WTC11 (cell line): ENCODE measurements at regions not wholly inside any gene's neighbourhood (a gene's known extent, or its start where the extent isn't known, plus 50 kb on each side); places are given as distances from the start of the nearest gene placed in this dataset.

Source experiments
- ATAC-seq: fragments of 200-7000 bp; cut with Tn5 transposase; 2 replicates; pipeline ENCODE4 v1.10.0; 2021; ENCODE audit warnings: mild to moderate bottlenecking, moderate library complexity
- CTCF ChIA-PET: fragments of 300-600 bp; sonication (Branson Sonifier 250); formaldehyde crosslinking; loops from one replicate; lab custom pipeline; 2021; ENCODE audit warnings: antibody characterized with exemption; lab: Charles Lee
- POLR2A ChIA-PET: fragments of 350-600 bp; sonication (Branson Sonifier 250); formaldehyde crosslinking; loops from one replicate; lab custom pipeline; 2021; ENCODE audit warnings: antibody characterized with exemption; lab: Charles Lee
- DNase-seq: peaks from one replicate; pipeline ENCODE4 v3.0.0; 2021; ENCODE audit warnings: low spot score
- H3K27ac Mint-ChIP-seq: 2 replicates; pipeline ENCODE4 v1.8.0; 2021; ENCODE audit warnings: mixed read lengths
- H3K27me3 Mint-ChIP-seq: 2 replicates; pipeline ENCODE4 v1.8.0; 2021; ENCODE audit warnings: low read depth, mild to moderate bottlenecking, moderate library complexity, mixed read lengths
- H3K36me3 Mint-ChIP-seq: 2 replicates; pipeline ENCODE4 v1.8.0; 2021; ENCODE audit warnings: mixed read lengths
- H3K4me1 Mint-ChIP-seq: 2 replicates; pipeline ENCODE4 v1.8.0; 2022; ENCODE audit warnings: mixed read lengths
- H3K4me3 Mint-ChIP-seq: 2 replicates; pipeline ENCODE4 v1.8.0; 2021; ENCODE audit warnings: mild to moderate bottlenecking, moderate library complexity, mixed read lengths
- H3K9me3 Mint-ChIP-seq: 2 replicates; pipeline ENCODE4 v1.8.0; 2021; ENCODE audit warnings: mixed read lengths
- ESRRA ChIP-seq: sonication (generic); formaldehyde crosslinking; IDR thresholded peaks from 2 replicates; pipeline ENCODE4 v1.8.1; 2022; ENCODE audit warnings: mild to moderate bottlenecking, missing genetic modification reagents, borderline replicate concordance
- FOXP1 ChIP-seq: sonication (generic); formaldehyde crosslinking; IDR thresholded peaks from 2 replicates; pipeline ENCODE4 v1.8.0; 2022; ENCODE audit warnings: missing genetic modification reagents, mild to moderate bottlenecking, moderate library complexity, borderline replicate concordance
- GTF2I ChIP-seq: fragments of 250-450 bp; sonication (Bioruptor Pico); conservative IDR thresholded peaks from 2 replicates; pipeline ENCODE4 v1.4.0; 2021; ENCODE audit warnings: mild to moderate bottlenecking
- HMGA2 ChIP-seq: fragments of 250-450 bp; sonication (Bioruptor Pico); IDR thresholded peaks from 2 replicates; pipeline ENCODE4 v1.4.0; 2021; ENCODE audit warnings: mild to moderate bottlenecking, moderate library complexity
- JUN ChIP-seq: sonication (generic); formaldehyde crosslinking; IDR thresholded peaks from 2 replicates; pipeline ENCODE4 v1.8.0; 2023; ENCODE audit warnings: mild to moderate bottlenecking, missing genetic modification reagents
- MYBL2 ChIP-seq: sonication (generic); formaldehyde crosslinking; IDR thresholded peaks from 2 replicates; pipeline ENCODE4 v1.8.1; 2023; ENCODE audit warnings: mild to moderate bottlenecking, moderate library complexity, missing genetic modification reagents
- OVOL2 ChIP-seq: fragments of 250-450 bp; sonication (Bioruptor Pico); IDR thresholded peaks from 2 replicates; pipeline ENCODE4 v1.9.0; 2021; ENCODE audit warnings: mild to moderate bottlenecking, borderline replicate concordance
- RORB ChIP-seq: fragments of 250-450 bp; sonication (Bioruptor Pico); IDR thresholded peaks from 2 replicates; pipeline ENCODE4 v1.9.0; 2021; ENCODE audit warnings: mild to moderate bottlenecking
- TCF7 ChIP-seq: sonication (generic); formaldehyde crosslinking; IDR thresholded peaks from 2 replicates; pipeline ENCODE4 v1.8.0; 2022; ENCODE audit warnings: mild to moderate bottlenecking, low read depth, missing genetic modification reagents, moderate library complexity
- TEAD4 ChIP-seq: sonication (generic); formaldehyde crosslinking; IDR thresholded peaks from 2 replicates; pipeline ENCODE4 v1.8.0; 2022; ENCODE audit warnings: mild to moderate bottlenecking, missing genetic modification reagents
- TP53 ChIP-seq: sonication (generic); formaldehyde crosslinking; IDR thresholded peaks from 2 replicates; pipeline ENCODE4 v1.8.1; 2023; ENCODE audit warnings: mild to moderate bottlenecking, missing genetic modification reagents
- TF ChIP-seq, protein P1 (sequence below): sonication (generic); formaldehyde crosslinking; IDR thresholded peaks from 2 replicates; pipeline ENCODE4 v1.8.0; 2022; ENCODE audit warnings: missing genetic modification reagents
- TF ChIP-seq, protein P2 (sequence below): sonication (generic); formaldehyde crosslinking; IDR thresholded peaks from 2 replicates; pipeline ENCODE4 v1.8.0; 2022; ENCODE audit warnings: mild to moderate bottlenecking, missing genetic modification reagents
- TF ChIP-seq, protein P3 (sequence below): sonication (generic); formaldehyde crosslinking; IDR thresholded peaks from 2 replicates; pipeline ENCODE4 v1.8.1; 2023; ENCODE audit warnings: mild to moderate bottlenecking, missing genetic modification reagents
- TF ChIP-seq, protein P4 (sequence below): fragments of 200-600 bp; IDR thresholded peaks from 2 replicates; pipeline ENCODE4 v1.8.0; 2022; ENCODE audit warnings: antibody characterized with exemption
- TF ChIP-seq, protein P5 (sequence below): fragments of 250-450 bp; sonication (Bioruptor Pico); IDR thresholded peaks from 2 replicates; pipeline ENCODE4 v1.8.0; 2021; ENCODE audit warnings: mild to moderate bottlenecking
- TF ChIP-seq, protein P6 (sequence below): sonication (generic); formaldehyde crosslinking; IDR thresholded peaks from 2 replicates; pipeline ENCODE4 v1.8.1; 2023; ENCODE audit warnings: mild to moderate bottlenecking, missing genetic modification reagents

DNA sequence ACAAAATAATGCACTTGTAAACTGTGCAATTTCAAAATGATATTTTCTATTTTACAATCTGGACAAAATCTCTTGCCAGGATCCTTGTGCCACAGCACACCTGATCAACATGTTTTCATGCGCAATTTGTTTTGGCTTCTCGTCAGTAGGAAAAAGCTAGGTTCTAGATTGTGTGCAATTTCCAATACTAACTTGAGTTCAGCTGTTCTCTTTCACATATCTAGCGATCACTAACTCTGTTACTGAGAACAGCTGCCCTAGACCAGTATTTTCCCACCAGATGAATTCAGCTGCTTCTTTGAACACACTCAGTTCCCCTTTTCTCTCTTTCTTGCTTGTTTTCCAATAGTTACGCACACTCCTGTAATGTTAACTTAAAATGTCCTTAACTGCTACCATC is 131.2 kb downstream of the MAGEB5 start (continued):
- no peak for TF ChIP-seq RORB (CRISPR knock-in tag)

DNA sequence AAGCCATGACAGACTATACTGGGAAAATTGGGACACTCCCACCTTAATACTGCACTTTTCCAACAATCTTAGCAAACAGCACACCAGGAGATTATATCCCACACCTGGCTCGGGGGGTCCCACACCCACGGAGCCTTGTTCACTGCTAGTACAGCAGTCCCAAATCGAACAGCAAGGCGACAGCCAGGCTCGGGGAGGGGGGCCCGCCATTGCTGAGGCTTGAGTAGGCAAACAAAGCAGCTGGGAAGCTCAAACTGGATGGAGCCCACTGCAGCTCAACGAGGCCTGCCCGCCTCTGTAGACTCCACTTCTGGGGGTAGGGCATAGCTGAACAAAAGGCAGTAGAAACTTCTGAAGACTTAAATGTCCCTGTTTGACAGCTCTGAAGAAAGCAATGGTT is 118.3 kb downstream of the MAGEB5 start:
- H3K27me3 Mint-ChIP-seq, result peaks cover 3% of the 10 kb centered on the region; the same call in 1 of the 2 replicates
- ATAC-seq, result no peak
- no peaks in the 10 kb centered on the region for H3K4me1 Mint-ChIP-seq
- H3K9me3 Mint-ChIP-seq, result peaks cover 20% of the 10 kb centered on the region
- CTCF ChIA-PET, result no interaction called here
- POLR2A ChIA-PET, result no interaction called here
- H3K4me3 Mint-ChIP-seq, result no peak overlapping the region
- no peak for DNase-seq
- TF ChIP-seq HMGA2 (CRISPR knock-in tag) (no peak), TEAD4 (CRISPR knock-in tag) (no peak), TP53 (no peak), FOXP1 (CRISPR knock-in tag) (no peak), JUN (CRISPR knock-in tag) (no peak), TCF7 (CRISPR knock-in tag) (no peak), MYBL2 (CRISPR knock-in tag) (no peak), ESRRA (CRISPR knock-in tag) (no peak), GTF2I (CRISPR knock-in tag) (no peak), OVOL2 (CRISPR knock-in tag) (no peak)
- TF ChIP-seq, protein P1, sequence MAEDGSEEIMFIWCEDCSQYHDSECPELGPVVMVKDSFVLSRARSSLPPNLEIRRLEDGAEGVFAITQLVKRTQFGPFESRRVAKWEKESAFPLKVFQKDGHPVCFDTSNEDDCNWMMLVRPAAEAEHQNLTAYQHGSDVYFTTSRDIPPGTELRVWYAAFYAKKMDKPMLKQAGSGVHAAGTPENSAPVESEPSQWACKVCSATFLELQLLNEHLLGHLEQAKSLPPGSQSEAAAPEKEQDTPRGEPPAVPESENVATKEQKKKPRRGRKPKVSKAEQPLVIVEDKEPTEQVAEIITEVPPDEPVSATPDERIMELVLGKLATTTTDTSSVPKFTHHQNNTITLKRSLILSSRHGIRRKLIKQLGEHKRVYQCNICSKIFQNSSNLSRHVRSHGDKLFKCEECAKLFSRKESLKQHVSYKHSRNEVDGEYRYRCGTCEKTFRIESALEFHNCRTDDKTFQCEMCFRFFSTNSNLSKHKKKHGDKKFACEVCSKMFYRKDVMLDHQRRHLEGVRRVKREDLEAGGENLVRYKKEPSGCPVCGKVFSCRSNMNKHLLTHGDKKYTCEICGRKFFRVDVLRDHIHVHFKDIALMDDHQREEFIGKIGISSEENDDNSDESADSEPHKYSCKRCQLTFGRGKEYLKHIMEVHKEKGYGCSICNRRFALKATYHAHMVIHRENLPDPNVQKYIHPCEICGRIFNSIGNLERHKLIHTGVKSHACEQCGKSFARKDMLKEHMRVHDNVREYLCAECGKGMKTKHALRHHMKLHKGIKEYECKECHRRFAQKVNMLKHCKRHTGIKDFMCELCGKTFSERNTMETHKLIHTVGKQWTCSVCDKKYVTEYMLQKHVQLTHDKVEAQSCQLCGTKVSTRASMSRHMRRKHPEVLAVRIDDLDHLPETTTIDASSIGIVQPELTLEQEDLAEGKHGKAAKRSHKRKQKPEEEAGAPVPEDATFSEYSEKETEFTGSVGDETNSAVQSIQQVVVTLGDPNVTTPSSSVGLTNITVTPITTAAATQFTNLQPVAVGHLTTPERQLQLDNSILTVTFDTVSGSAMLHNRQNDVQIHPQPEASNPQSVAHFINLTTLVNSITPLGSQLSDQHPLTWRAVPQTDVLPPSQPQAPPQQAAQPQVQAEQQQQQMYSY (CRISPR knock-in tag), result no peak
- TF ChIP-seq, protein P2, sequence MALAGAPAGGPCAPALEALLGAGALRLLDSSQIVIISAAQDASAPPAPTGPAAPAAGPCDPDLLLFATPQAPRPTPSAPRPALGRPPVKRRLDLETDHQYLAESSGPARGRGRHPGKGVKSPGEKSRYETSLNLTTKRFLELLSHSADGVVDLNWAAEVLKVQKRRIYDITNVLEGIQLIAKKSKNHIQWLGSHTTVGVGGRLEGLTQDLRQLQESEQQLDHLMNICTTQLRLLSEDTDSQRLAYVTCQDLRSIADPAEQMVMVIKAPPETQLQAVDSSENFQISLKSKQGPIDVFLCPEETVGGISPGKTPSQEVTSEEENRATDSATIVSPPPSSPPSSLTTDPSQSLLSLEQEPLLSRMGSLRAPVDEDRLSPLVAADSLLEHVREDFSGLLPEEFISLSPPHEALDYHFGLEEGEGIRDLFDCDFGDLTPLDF, result no peak
- TF ChIP-seq, protein P3, sequence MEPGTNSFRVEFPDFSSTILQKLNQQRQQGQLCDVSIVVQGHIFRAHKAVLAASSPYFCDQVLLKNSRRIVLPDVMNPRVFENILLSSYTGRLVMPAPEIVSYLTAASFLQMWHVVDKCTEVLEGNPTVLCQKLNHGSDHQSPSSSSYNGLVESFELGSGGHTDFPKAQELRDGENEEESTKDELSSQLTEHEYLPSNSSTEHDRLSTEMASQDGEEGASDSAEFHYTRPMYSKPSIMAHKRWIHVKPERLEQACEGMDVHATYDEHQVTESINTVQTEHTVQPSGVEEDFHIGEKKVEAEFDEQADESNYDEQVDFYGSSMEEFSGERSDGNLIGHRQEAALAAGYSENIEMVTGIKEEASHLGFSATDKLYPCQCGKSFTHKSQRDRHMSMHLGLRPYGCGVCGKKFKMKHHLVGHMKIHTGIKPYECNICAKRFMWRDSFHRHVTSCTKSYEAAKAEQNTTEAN (CRISPR knock-in tag), result no peak
- TF ChIP-seq, protein P4, sequence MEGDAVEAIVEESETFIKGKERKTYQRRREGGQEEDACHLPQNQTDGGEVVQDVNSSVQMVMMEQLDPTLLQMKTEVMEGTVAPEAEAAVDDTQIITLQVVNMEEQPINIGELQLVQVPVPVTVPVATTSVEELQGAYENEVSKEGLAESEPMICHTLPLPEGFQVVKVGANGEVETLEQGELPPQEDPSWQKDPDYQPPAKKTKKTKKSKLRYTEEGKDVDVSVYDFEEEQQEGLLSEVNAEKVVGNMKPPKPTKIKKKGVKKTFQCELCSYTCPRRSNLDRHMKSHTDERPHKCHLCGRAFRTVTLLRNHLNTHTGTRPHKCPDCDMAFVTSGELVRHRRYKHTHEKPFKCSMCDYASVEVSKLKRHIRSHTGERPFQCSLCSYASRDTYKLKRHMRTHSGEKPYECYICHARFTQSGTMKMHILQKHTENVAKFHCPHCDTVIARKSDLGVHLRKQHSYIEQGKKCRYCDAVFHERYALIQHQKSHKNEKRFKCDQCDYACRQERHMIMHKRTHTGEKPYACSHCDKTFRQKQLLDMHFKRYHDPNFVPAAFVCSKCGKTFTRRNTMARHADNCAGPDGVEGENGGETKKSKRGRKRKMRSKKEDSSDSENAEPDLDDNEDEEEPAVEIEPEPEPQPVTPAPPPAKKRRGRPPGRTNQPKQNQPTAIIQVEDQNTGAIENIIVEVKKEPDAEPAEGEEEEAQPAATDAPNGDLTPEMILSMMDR, result no peak
- TF ChIP-seq, protein P5, sequence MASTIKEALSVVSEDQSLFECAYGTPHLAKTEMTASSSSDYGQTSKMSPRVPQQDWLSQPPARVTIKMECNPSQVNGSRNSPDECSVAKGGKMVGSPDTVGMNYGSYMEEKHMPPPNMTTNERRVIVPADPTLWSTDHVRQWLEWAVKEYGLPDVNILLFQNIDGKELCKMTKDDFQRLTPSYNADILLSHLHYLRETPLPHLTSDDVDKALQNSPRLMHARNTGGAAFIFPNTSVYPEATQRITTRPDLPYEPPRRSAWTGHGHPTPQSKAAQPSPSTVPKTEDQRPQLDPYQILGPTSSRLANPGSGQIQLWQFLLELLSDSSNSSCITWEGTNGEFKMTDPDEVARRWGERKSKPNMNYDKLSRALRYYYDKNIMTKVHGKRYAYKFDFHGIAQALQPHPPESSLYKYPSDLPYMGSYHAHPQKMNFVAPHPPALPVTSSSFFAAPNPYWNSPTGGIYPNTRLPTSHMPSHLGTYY, result no peak
- TF ChIP-seq, protein P6, sequence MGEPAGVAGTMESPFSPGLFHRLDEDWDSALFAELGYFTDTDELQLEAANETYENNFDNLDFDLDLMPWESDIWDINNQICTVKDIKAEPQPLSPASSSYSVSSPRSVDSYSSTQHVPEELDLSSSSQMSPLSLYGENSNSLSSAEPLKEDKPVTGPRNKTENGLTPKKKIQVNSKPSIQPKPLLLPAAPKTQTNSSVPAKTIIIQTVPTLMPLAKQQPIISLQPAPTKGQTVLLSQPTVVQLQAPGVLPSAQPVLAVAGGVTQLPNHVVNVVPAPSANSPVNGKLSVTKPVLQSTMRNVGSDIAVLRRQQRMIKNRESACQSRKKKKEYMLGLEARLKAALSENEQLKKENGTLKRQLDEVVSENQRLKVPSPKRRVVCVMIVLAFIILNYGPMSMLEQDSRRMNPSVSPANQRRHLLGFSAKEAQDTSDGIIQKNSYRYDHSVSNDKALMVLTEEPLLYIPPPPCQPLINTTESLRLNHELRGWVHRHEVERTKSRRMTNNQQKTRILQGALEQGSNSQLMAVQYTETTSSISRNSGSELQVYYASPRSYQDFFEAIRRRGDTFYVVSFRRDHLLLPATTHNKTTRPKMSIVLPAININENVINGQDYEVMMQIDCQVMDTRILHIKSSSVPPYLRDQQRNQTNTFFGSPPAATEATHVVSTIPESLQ (CRISPR knock-in tag), result no peak
- TF ChIP-seq, all 79 proteins: peak for 0
- H3K27ac Mint-ChIP-seq, result no peak overlapping the region
- H3K36me3 Mint-ChIP-seq, result peaks cover 9% of the 10 kb centered on the region
